Cardiac fibroblast (primary cell): ENCODE measurements at regions not wholly inside any gene's neighbourhood (a gene's known extent, or its start where the extent isn't known, plus 50 kb on each side); places are given as distances from the start of the nearest gene placed in this dataset.

Source experiments
- DNase-seq, 2 donors: peaks; one replicate each; pipeline versions ENCODE4 v3.0.0 to v3.0.0-alpha.2; 2010; ENCODE audit warnings: low read depth in 2 of 2
- H3K4me3 ChIP-seq, 2 donors: replicated peaks in 1 of 2; 1 replicate in 1 of 2; 2 replicates in 1 of 2; pipeline ENCODE4 v1.5.1; 2011; ENCODE audit warnings: low read depth in 2 of 2, low read length in 2 of 2, mild to moderate bottlenecking in 2 of 2, moderate library complexity in 1 of 2
- TF ChIP-seq, protein P1 (sequence below): IDR thresholded peaks from one replicate; pipeline ENCODE4 v1.5.1; 2011; ENCODE audit warnings: low read depth, mild to moderate bottlenecking, low read length, inconsistent platforms

DNA sequence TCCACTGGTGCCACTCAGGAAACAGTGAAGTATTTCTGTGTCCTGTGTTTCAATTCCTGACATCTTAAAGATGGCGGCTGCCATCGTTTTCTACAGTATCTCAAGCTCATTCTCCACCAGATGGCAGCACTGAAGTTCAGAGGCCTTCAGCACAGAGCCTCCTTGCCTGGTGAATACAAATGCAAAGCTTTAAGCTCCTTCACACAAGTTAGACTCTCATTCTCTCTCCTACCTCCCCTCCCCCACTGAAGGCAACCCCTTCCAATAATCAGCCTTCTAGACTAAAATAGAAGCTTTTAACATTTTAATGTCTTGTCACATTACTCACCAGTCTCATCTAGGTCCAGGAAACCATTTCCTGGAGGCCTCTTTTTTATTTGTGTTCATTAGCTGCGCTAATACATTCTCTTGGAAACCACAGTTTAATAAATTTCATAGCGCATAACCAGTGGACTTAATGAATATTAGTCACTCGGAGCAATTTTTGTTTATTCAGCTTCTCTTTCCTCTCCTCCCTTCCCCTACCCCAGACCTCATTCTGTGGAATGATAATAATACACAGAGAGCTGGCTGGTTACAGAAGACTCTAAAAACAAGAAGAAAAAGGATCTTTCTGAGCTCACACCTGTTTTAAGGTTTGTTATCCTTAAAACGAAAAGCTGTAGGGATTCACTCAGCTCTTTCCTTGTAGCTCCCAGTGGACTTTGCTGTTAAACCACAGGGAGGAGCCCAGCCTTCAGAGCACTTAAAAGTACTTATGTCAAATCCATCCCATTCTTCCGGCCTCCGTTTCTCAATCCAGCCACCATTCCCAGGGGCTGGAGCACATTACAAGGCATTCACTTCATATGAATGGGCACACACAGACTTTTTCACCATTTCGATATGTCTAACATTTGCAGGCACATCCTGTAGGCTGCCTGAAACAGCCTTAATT, 384.9 kb downstream of the HLX start:
- no peak overlapping the region for H3K4me3 ChIP-seq
- peak; percentile 91 to 95 for DNase-seq
- TF ChIP-seq, protein P1, sequence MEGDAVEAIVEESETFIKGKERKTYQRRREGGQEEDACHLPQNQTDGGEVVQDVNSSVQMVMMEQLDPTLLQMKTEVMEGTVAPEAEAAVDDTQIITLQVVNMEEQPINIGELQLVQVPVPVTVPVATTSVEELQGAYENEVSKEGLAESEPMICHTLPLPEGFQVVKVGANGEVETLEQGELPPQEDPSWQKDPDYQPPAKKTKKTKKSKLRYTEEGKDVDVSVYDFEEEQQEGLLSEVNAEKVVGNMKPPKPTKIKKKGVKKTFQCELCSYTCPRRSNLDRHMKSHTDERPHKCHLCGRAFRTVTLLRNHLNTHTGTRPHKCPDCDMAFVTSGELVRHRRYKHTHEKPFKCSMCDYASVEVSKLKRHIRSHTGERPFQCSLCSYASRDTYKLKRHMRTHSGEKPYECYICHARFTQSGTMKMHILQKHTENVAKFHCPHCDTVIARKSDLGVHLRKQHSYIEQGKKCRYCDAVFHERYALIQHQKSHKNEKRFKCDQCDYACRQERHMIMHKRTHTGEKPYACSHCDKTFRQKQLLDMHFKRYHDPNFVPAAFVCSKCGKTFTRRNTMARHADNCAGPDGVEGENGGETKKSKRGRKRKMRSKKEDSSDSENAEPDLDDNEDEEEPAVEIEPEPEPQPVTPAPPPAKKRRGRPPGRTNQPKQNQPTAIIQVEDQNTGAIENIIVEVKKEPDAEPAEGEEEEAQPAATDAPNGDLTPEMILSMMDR = peak; percentile 67

GRCh38 chr1:221264848-221265247, 385.6 kb downstream of the HLX start:
- DNase-seq = peak in 1 of 2 donors; percentile 62
- TF ChIP-seq, protein P1 = no peak
- no peak overlapping the region for H3K4me3 ChIP-seq

- TF ChIP-seq, protein P1 = no peak
- DNase-seq = peak; percentile 71 to 84
- no peak overlapping the region for H3K4me3 ChIP-seq
Measured at GRCh38 chr1:221268295-221268694, 389.1 kb downstream of the HLX start.

DNA sequence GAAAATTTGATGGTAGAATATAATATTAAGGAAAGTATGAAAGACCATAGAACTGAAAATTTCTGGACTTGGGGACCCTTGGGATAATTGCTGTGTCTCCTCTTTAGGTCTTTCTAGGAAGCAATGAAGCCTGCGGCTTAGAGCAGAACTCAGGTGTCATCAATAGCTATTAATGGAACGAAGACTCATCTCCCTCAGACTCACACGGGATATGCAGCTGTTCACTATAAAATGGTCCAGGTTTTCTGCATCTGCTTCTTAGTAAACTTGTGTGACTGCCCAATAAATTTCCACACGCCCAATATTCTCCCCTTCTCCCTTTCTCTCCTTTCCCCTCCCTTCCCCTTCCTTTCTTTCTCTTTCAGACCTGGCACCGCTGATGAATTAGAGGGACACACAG, 392.5 kb downstream of the HLX start:
- no peak for DNase-seq
- TF ChIP-seq, protein P1 = no peak
- no peak overlapping the region for H3K4me3 ChIP-seq

- H3K4me3 ChIP-seq = no peak overlapping the region
- TF ChIP-seq, protein P1 = no peak
- no peak for DNase-seq
Measured at GRCh38 chr1:221272940-221273339, 393.7 kb downstream of the HLX start.

- no peak for DNase-seq
- H3K4me3 ChIP-seq = no peak overlapping the region
- TF ChIP-seq, protein P1 = no peak
Measured at GRCh38 chr1:221274373-221274772, 395.1 kb downstream of the HLX start.
